ENCODE measurements at regions not wholly inside any gene's neighbourhood (a gene's known extent, or its start where the extent isn't known, plus 50 kb on each side); places are given as distances from the start of the nearest gene placed in this dataset.

- Histone ChIP-seq H3K36me3 (ENCODE audit: control insufficient read depth in 4 of 4, insufficient read depth in 3 of 4, low read depth in 1 of 4, low read length in 3 of 4) (no peaks in the 10 kb centered on the region), H3K9me3 (ENCODE audit: control insufficient read depth in 4 of 4, low read length in 3 of 4) (peaks cover 0 to 3% (median 0%) of the 10 kb centered on the region in 4 donors), H3K27ac (ENCODE audit: low read depth in 1 of 2, low read length in 2 of 2) (peak overlapping the region; percentile 81 to 86), H3K4me3 (ENCODE audit: low read depth in 1 of 3, low read length in 3 of 3) (no peak overlapping the region), H3K9ac (ENCODE audit: low read depth in 1 of 2, low read length in 2 of 2) (peak overlapping the region in 1 of 2 donors; percentile 49), H3K4me1 (ENCODE audit: control insufficient read depth in 4 of 4, insufficient read depth in 4 of 4, low read length in 3 of 4) (peaks cover 10 to 36% (median 28%) of the 10 kb centered on the region in 4 donors), H3K27me3 (ENCODE audit: control insufficient read depth in 4 of 4, insufficient read depth in 4 of 4, low read length in 3 of 4) (no peaks in the 10 kb centered on the region)
- peak; percentile 61 for TF ChIP-seq FOXA2 (IDR thresholded peaks at IDR 0.05)
- peak; percentile 69 to 71 for TF ChIP-seq RAD21 (IDR thresholded peaks at IDR 0.05)
- peak; percentile 98 for TF ChIP-seq SP1 (IDR thresholded peaks at IDR 0.05)
- TF ChIP-seq MAX (IDR thresholded peaks at IDR 0.05): peak; percentile 85
- no peak for TF ChIP-seq CTCF (IDR thresholded peaks at IDR 0.05; ENCODE audit: low read depth, low read length, missing input control)
- TF ChIP-seq TAF1 (conservative IDR thresholded peaks at IDR 0.05): no peak
- peak; percentile 92 for TF ChIP-seq YY1 (IDR thresholded peaks at IDR 0.05)
- peak; percentile 73 to 98 for TF ChIP-seq EGR1 (IDR thresholded peaks at IDR 0.05; ENCODE audit: low read depth in 2 of 2)
- peak; percentile 81 to 90 for TF ChIP-seq RXRA (IDR thresholded peaks at IDR 0.05)
- TF ChIP-seq, protein P1, sequence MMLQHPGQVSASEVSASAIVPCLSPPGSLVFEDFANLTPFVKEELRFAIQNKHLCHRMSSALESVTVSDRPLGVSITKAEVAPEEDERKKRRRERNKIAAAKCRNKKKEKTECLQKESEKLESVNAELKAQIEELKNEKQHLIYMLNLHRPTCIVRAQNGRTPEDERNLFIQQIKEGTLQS (IDR thresholded peaks at IDR 0.05): peak; percentile 82
- peak in 1 of 2 donors; percentile 45 for TF ChIP-seq GABPA (IDR thresholded peaks at IDR 0.05 in 1 of 2, conservative IDR thresholded peaks at IDR 0.05 in 1 of 2)
- TF ChIP-seq FOXA1 (IDR thresholded peaks at IDR 0.05): peak; percentile 54
- TF ChIP-seq HNF4A (conservative IDR thresholded peaks at IDR 0.05): peak; percentile 98
- TF ChIP-seq, protein P2, sequence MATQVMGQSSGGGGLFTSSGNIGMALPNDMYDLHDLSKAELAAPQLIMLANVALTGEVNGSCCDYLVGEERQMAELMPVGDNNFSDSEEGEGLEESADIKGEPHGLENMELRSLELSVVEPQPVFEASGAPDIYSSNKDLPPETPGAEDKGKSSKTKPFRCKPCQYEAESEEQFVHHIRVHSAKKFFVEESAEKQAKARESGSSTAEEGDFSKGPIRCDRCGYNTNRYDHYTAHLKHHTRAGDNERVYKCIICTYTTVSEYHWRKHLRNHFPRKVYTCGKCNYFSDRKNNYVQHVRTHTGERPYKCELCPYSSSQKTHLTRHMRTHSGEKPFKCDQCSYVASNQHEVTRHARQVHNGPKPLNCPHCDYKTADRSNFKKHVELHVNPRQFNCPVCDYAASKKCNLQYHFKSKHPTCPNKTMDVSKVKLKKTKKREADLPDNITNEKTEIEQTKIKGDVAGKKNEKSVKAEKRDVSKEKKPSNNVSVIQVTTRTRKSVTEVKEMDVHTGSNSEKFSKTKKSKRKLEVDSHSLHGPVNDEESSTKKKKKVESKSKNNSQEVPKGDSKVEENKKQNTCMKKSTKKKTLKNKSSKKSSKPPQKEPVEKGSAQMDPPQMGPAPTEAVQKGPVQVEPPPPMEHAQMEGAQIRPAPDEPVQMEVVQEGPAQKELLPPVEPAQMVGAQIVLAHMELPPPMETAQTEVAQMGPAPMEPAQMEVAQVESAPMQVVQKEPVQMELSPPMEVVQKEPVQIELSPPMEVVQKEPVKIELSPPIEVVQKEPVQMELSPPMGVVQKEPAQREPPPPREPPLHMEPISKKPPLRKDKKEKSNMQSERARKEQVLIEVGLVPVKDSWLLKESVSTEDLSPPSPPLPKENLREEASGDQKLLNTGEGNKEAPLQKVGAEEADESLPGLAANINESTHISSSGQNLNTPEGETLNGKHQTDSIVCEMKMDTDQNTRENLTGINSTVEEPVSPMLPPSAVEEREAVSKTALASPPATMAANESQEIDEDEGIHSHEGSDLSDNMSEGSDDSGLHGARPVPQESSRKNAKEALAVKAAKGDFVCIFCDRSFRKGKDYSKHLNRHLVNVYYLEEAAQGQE (IDR thresholded peaks at IDR 0.05): peak; percentile 79
- TF ChIP-seq NR2F2 (IDR thresholded peaks at IDR 0.05): peak; percentile 34
- TF ChIP-seq, protein P3, sequence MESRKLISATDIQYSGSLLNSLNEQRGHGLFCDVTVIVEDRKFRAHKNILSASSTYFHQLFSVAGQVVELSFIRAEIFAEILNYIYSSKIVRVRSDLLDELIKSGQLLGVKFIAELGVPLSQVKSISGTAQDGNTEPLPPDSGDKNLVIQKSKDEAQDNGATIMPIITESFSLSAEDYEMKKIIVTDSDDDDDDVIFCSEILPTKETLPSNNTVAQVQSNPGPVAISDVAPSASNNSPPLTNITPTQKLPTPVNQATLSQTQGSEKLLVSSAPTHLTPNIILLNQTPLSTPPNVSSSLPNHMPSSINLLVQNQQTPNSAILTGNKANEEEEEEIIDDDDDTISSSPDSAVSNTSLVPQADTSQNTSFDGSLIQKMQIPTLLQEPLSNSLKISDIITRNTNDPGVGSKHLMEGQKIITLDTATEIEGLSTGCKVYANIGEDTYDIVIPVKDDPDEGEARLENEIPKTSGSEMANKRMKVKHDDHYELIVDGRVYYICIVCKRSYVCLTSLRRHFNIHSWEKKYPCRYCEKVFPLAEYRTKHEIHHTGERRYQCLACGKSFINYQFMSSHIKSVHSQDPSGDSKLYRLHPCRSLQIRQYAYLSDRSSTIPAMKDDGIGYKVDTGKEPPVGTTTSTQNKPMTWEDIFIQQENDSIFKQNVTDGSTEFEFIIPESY (IDR thresholded peaks at IDR 0.05): peak; percentile 81
- TF ChIP-seq HNF4G (IDR thresholded peaks at IDR 0.05): peak; percentile 97
- peak; percentile 77 to 94 for TF ChIP-seq JUND (IDR thresholded peaks at IDR 0.05)
- WGBS: 28% methylated on average over 1 of the region's 1 CpG
- no peak for DNase-seq (ENCODE audit: low spot score)
These were observed 139.4 kb upstream of the RAB4A start for GRCh38 chr1:229131243-229132105.

Measured in liver (tissue), 8 donors.